ENCODE measurements at regions not wholly inside any gene's neighbourhood (a gene's known extent, or its start where the extent isn't known, plus 50 kb on each side); places are given as distances from the start of the nearest gene placed in this dataset.
A peak's percentile ranks its signal among the peaks of the same experiment; 100 is the strongest.

- no peaks in the 10 kb centered on the region for H3K27me3 ChIP-seq (ENCODE audit: control insufficient read depth, insufficient read depth)
- ATAC-seq (no peak), DNase-seq (peak in 1 of 3 donors; percentile 33)
- H3K4me3 ChIP-seq (ENCODE audit: low read length), result no peak overlapping the region
- 93% methylated on average over 16 of the region's 16 CpGs for WGBS
- intact Hi-C loops (cut with DNase I), result no loop called here
- no peaks in the 10 kb centered on the region for H3K9me3 ChIP-seq (ENCODE audit: control insufficient read depth, low read length)
- no peak overlapping the region for H3K27ac ChIP-seq (ENCODE audit: low read length)
- H3K4me1 ChIP-seq (ENCODE audit: control insufficient read depth, insufficient read depth, low read length), result no peaks in the 10 kb centered on the region
These were observed 53.9 kb downstream of the FOXL1 start for GRCh38 chr16:86632206-86632605.

- WGBS, result 89% methylated on average over 8 of the region's 8 CpGs
- ATAC-seq, result no peak
- no peaks in the 10 kb centered on the region for H3K27me3 ChIP-seq (ENCODE audit: control insufficient read depth, insufficient read depth)
These were observed 54.6 kb downstream of the FOXL1 start for GRCh38 chr16:86632944-86633343.

GRCh38 chr16:86634292-86634691 is 55.9 kb downstream of the FOXL1 start:
- WGBS, result 100% methylated on average over 1 of the region's 1 CpG
- H3K4me1 ChIP-seq (ENCODE audit: control insufficient read depth, insufficient read depth, low read length), result no peaks in the 10 kb centered on the region
- no peak overlapping the region for H3K27ac ChIP-seq (ENCODE audit: low read length)
- DNase-seq (no peak), ATAC-seq (no peak)
- no peak overlapping the region for H3K4me3 ChIP-seq (ENCODE audit: low read length)
- intact Hi-C loops (cut with DNase I), result no loop called here
- H3K27me3 ChIP-seq (ENCODE audit: control insufficient read depth, insufficient read depth), result no peaks in the 10 kb centered on the region
- H3K9me3 ChIP-seq (ENCODE audit: control insufficient read depth, low read length), result no peaks in the 10 kb centered on the region

More at GRCh38 chr16:86632944-86633343, 54.6 kb downstream of the FOXL1 start:
- Histone ChIP-seq H3K27ac (ENCODE audit: low read length) (no peak overlapping the region), H3K9me3 (ENCODE audit: control insufficient read depth, low read length) (no peaks in the 10 kb centered on the region), H3K4me1 (ENCODE audit: control insufficient read depth, insufficient read depth, low read length) (no peaks in the 10 kb centered on the region), H3K4me3 (ENCODE audit: low read length) (no peak overlapping the region)
- intact Hi-C loops (cut with DNase I), result no loop called here
- DNase-seq, result no peak

GRCh38 chr16:86635176-86635876 is 57.0 kb downstream of the FOXL1 start:
- H3K9me3 ChIP-seq (ENCODE audit: control insufficient read depth, low read length), result no peaks in the 10 kb centered on the region
- peak; percentile 21 to 50 for ATAC-seq
- peak in 2 of 3 donors; percentile 38 to 58 for DNase-seq

GRCh38 chr16:86635926-86636325 is 57.6 kb downstream of the FOXL1 start:
- 67% methylated on average over 12 of the region's 12 CpGs for WGBS
- Histone ChIP-seq H3K27ac (ENCODE audit: low read length) (no peak overlapping the region), H3K27me3 (ENCODE audit: control insufficient read depth, insufficient read depth) (no peaks in the 10 kb centered on the region), H3K4me3 (ENCODE audit: low read length) (no peak overlapping the region), H3K4me1 (ENCODE audit: control insufficient read depth, insufficient read depth, low read length) (no peaks in the 10 kb centered on the region), H3K9me3 (ENCODE audit: control insufficient read depth, low read length) (no peaks in the 10 kb centered on the region)
- ATAC-seq (no peak), DNase-seq (no peak)
- intact Hi-C loops (cut with DNase I), result no loop called here

More at GRCh38 chr16:86635176-86635876, 57.0 kb downstream of the FOXL1 start:
- H3K4me3 ChIP-seq (ENCODE audit: low read length), result no peak overlapping the region
- 50% methylated on average over 9 of the region's 9 CpGs for WGBS
- H3K4me1 ChIP-seq (ENCODE audit: control insufficient read depth, insufficient read depth, low read length), result no peaks in the 10 kb centered on the region
- no peaks in the 10 kb centered on the region for H3K27me3 ChIP-seq (ENCODE audit: control insufficient read depth, insufficient read depth)
- no peak overlapping the region for H3K27ac ChIP-seq (ENCODE audit: low read length)
- intact Hi-C loops (cut with DNase I), result no loop called here

GRCh38 chr16:86637744-86638143 is 59.4 kb downstream of the FOXL1 start:
- Histone ChIP-seq H3K4me1 (ENCODE audit: control insufficient read depth, insufficient read depth, low read length) (no peaks in the 10 kb centered on the region), H3K4me3 (ENCODE audit: low read length) (no peak overlapping the region), H3K27me3 (ENCODE audit: control insufficient read depth, insufficient read depth) (no peaks in the 10 kb centered on the region), H3K27ac (ENCODE audit: low read length) (no peak overlapping the region), H3K9me3 (ENCODE audit: control insufficient read depth, low read length) (no peaks in the 10 kb centered on the region)
- DNase-seq (no peak), ATAC-seq (no peak)
- WGBS, result 65% methylated on average over 2 of the region's 2 CpGs
- intact Hi-C loops (cut with DNase I), result no loop called here

- ATAC-seq (no peak), DNase-seq (no peak)
- intact Hi-C loops (cut with DNase I), result no loop called here
- Histone ChIP-seq H3K27me3 (ENCODE audit: control insufficient read depth, insufficient read depth) (no peaks in the 10 kb centered on the region), H3K9me3 (ENCODE audit: control insufficient read depth, low read length) (no peaks in the 10 kb centered on the region), H3K4me1 (ENCODE audit: control insufficient read depth, insufficient read depth, low read length) (no peaks in the 10 kb centered on the region), H3K27ac (ENCODE audit: low read length) (no peak overlapping the region), H3K4me3 (ENCODE audit: low read length) (no peak overlapping the region)
- whole genome bisulfite sequencing, result 89% methylated on average over 10 of the region's 10 CpGs
These were observed 60.3 kb downstream of the FOXL1 start for GRCh38 chr16:86638642-86639041.

GRCh38 chr16:86639354-86639753 is 61.0 kb downstream of the FOXL1 start:
- H3K27me3 ChIP-seq (ENCODE audit: control insufficient read depth, insufficient read depth), result no peaks in the 10 kb centered on the region

GRCh38 chr16:86640265-86640843 is 62.0 kb downstream of the FOXL1 start:
- Histone ChIP-seq H3K27me3 (ENCODE audit: control insufficient read depth, insufficient read depth) (no peaks in the 10 kb centered on the region), H3K4me1 (ENCODE audit: control insufficient read depth, insufficient read depth, low read length) (no peaks in the 10 kb centered on the region), H3K4me3 (ENCODE audit: low read length) (no peak overlapping the region), H3K27ac (ENCODE audit: low read length) (no peak overlapping the region), H3K9me3 (ENCODE audit: control insufficient read depth, low read length) (no peaks in the 10 kb centered on the region)
- 73% methylated on average over 13 of the region's 13 CpGs for WGBS
- DNase-seq (no peak), ATAC-seq (no peak)
- intact Hi-C loops (cut with DNase I), result no loop called here

More at GRCh38 chr16:86639354-86639753, 61.0 kb downstream of the FOXL1 start:
- 82% methylated on average over 12 of the region's 12 CpGs for WGBS
- intact Hi-C loops (cut with DNase I), result no loop called here
- H3K4me3 ChIP-seq (ENCODE audit: low read length), result no peak overlapping the region
- H3K4me1 ChIP-seq (ENCODE audit: control insufficient read depth, insufficient read depth, low read length), result no peaks in the 10 kb centered on the region
- DNase-seq (no peak), ATAC-seq (no peak)
- no peaks in the 10 kb centered on the region for H3K9me3 ChIP-seq (ENCODE audit: control insufficient read depth, low read length)
- H3K27ac ChIP-seq (ENCODE audit: low read length), result no peak overlapping the region

GRCh38 chr16:86642087-86642486 is 63.7 kb downstream of the FOXL1 start:
- ATAC-seq (no peak), DNase-seq (no peak)
- H3K4me3 ChIP-seq (ENCODE audit: low read length), result no peak overlapping the region
- no peaks in the 10 kb centered on the region for H3K27me3 ChIP-seq (ENCODE audit: control insufficient read depth, insufficient read depth)
- no peaks in the 10 kb centered on the region for H3K4me1 ChIP-seq (ENCODE audit: control insufficient read depth, insufficient read depth, low read length)
- intact Hi-C loops (cut with DNase I), result no loop called here
- no peaks in the 10 kb centered on the region for H3K9me3 ChIP-seq (ENCODE audit: control insufficient read depth, low read length)
- WGBS, result 98% methylated on average over 1 of the region's 1 CpG
- H3K27ac ChIP-seq (ENCODE audit: low read length), result no peak overlapping the region

GRCh38 chr16:86643671-86644070 is 65.3 kb downstream of the FOXL1 start:
- Histone ChIP-seq H3K9me3 (ENCODE audit: control insufficient read depth, low read length) (peaks cover 3% of the 10 kb centered on the region), H3K27me3 (ENCODE audit: control insufficient read depth, insufficient read depth) (no peaks in the 10 kb centered on the region), H3K4me3 (ENCODE audit: low read length) (no peak overlapping the region), H3K27ac (ENCODE audit: low read length) (no peak overlapping the region), H3K4me1 (ENCODE audit: control insufficient read depth, insufficient read depth, low read length) (no peaks in the 10 kb centered on the region)
- intact Hi-C loops (cut with DNase I), result no loop called here
- 74% methylated on average over 6 of the region's 6 CpGs for WGBS
- DNase-seq (no peak), ATAC-seq (no peak)

All from right cardiac atrium (tissue), 5 donors.